Spleen (tissue), 7 donors: ENCODE measurements at regions not wholly inside any gene's neighbourhood (a gene's known extent, or its start where the extent isn't known, plus 50 kb on each side); places are given as distances from the start of the nearest gene placed in this dataset.

ENCODE experiments used
- POLR2A ChIP-seq, 3 donors: fragments of 450-650 bp; IDR thresholded peaks; one replicate each; pipeline ENCODE4 v1.5.1; 2017; ENCODE audit warnings: antibody characterized with exemption in 3 of 3, mild to moderate bottlenecking in 1 of 3
- POLR2AphosphoS5 ChIP-seq, 3 donors: sonication (generic); formaldehyde crosslinking; IDR thresholded peaks; one replicate each; pipeline ENCODE4 v1.5.1; 2017; ENCODE audit warnings: antibody characterized with exemption in 3 of 3
- TF ChIP-seq, protein P1 (sequence below), 11 experiments: fragments of 200-600 bp in 7 of 11; fragments of 450-650 bp in 4 of 11; sonication (generic) in 4 of 11; IDR thresholded peaks in 8 of 11; conservative IDR thresholded peaks in 3 of 11; 1 replicate in 7 of 11; 2 replicates in 4 of 11; pipeline versions ENCODE4 v1.4.0 to v1.8.0; 2016 to 2021; ENCODE audit warnings: antibody characterized with exemption in 11 of 11, inconsistent platforms in 4 of 11, mild to moderate bottlenecking in 1 of 11
- donor health status: DM: no; HTN: no; CAD: no; lungs with moderate emphysema.
- donor health status: DM: no; HTN: no; CAD: no.
- donor health status: DM: no; HTN: no; CAD: no.

DNA sequence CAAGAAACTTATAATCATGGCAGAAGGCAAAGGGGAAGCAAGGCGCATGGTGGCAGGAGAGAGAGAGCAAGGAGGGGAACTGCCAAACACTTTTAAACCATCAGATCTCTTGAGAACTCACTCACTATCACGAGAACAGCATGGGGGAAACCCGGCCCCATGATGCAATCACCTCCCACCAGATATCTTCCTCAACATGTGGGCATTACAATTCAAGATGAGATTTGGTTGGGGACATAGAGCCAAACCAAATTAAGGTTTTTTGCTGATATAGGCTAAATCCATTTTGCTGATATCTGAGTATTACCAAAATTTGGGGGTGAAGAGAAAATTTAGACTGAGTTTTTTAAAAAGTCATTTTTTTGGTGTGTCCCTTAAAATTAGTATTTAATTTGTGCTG lies 54.9 kb upstream of the TMX1 start:
- TF ChIP-seq, protein P1, sequence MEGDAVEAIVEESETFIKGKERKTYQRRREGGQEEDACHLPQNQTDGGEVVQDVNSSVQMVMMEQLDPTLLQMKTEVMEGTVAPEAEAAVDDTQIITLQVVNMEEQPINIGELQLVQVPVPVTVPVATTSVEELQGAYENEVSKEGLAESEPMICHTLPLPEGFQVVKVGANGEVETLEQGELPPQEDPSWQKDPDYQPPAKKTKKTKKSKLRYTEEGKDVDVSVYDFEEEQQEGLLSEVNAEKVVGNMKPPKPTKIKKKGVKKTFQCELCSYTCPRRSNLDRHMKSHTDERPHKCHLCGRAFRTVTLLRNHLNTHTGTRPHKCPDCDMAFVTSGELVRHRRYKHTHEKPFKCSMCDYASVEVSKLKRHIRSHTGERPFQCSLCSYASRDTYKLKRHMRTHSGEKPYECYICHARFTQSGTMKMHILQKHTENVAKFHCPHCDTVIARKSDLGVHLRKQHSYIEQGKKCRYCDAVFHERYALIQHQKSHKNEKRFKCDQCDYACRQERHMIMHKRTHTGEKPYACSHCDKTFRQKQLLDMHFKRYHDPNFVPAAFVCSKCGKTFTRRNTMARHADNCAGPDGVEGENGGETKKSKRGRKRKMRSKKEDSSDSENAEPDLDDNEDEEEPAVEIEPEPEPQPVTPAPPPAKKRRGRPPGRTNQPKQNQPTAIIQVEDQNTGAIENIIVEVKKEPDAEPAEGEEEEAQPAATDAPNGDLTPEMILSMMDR (IDR thresholded peaks at IDR 0.05 in 8 of 11, conservative IDR thresholded peaks at IDR 0.05 in 3 of 11): no peak
- TF ChIP-seq POLR2A (IDR thresholded peaks at IDR 0.05): no peak
- no peak for TF ChIP-seq POLR2AphosphoS5 (IDR thresholded peaks at IDR 0.05)
